ENCODE measurements at regions not wholly inside any gene's neighbourhood (a gene's known extent, or its start where the extent isn't known, plus 50 kb on each side); places are given as distances from the start of the nearest gene placed in this dataset.

GRCh38 chr3:194246709-194247349, 104.3 kb downstream of the CPN2 start:
- Histone ChIP-seq H3K4me1 (no peaks in the 10 kb centered on the region), H3K4me3 (no peak overlapping the region), H3K36me3 (no peaks in the 10 kb centered on the region), H3K9me3 (no peaks in the 10 kb centered on the region), H3K27ac (no peak overlapping the region), H3K27me3 (no peaks in the 10 kb centered on the region)
- intact Hi-C loops (cut with DNase I), result no loop called here
- no peak for DNase-seq (ENCODE audit: low spot score in 2 of 2)
- TF ChIP-seq, protein P1, sequence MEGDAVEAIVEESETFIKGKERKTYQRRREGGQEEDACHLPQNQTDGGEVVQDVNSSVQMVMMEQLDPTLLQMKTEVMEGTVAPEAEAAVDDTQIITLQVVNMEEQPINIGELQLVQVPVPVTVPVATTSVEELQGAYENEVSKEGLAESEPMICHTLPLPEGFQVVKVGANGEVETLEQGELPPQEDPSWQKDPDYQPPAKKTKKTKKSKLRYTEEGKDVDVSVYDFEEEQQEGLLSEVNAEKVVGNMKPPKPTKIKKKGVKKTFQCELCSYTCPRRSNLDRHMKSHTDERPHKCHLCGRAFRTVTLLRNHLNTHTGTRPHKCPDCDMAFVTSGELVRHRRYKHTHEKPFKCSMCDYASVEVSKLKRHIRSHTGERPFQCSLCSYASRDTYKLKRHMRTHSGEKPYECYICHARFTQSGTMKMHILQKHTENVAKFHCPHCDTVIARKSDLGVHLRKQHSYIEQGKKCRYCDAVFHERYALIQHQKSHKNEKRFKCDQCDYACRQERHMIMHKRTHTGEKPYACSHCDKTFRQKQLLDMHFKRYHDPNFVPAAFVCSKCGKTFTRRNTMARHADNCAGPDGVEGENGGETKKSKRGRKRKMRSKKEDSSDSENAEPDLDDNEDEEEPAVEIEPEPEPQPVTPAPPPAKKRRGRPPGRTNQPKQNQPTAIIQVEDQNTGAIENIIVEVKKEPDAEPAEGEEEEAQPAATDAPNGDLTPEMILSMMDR (IDR thresholded peaks at IDR 0.05), result no peak

DNA sequence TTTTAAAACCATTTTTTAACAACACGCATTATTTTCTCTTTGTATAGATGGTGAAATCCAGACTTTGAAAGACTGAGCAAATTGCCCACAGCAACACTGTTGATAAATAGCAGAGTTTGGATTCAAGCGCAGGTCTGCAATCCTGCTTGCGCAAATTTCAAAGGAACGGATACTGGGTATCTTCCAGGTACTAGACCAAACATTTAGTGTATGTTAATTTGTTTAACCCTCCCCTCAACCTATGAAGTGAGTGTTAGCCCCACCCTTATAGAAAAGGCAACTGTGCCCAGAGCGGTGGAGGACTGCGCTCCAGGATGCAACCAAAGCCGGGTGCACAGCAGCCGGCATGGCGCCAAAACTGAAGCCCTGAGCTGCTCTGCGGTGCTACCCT, 103.8 kb downstream of the CPN2 start:
- no peak for DNase-seq (ENCODE audit: low spot score in 2 of 2)
- TF ChIP-seq, protein P1 (IDR thresholded peaks at IDR 0.05), result no peak
- intact Hi-C loops (cut with DNase I), result no loop called here

DNA sequence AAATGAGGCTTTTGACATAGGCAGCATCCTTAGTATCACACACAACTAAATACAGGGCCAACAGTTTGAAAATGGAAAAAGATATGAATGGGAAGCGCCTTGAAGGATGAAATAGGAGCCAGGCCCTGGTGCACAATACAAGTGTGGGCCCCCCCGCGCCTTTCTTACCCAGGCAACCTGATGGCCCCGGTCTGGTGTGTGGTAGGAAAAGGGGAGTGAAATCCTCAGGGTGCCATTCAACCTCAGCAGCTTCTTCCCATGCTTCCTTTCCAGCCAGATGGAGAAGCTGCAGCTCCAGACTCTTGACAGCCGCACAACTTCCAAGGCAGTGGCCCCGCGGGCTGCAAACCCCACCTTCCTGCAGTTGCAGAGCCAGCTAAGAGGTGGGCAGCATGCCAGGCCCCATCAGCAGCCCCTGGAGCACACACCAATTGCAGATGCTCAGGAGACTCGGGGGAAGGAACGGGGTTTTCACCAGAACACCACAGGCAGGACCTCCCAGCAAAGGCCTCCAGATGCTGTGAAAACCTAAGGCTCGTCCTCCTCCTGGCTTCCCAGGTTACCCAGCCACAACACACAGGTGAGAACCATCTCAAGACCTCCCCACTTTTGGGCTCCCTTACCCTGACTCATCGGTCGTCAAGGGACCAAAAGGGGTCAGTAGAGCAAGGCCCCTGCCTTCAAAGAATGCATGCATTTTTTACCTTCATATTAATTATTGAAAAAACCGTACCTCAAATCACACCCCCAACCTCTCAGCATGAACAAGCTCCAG, 101.6 kb downstream of the CPN2 start:
- Histone ChIP-seq H3K27ac (no peak overlapping the region), H3K4me1 (no peaks in the 10 kb centered on the region), H3K9me3 (no peaks in the 10 kb centered on the region), H3K36me3 (no peaks in the 10 kb centered on the region), H3K27me3 (no peaks in the 10 kb centered on the region), H3K4me3 (no peak overlapping the region)
- DNase-seq (ENCODE audit: low spot score in 2 of 2), result no peak
- TF ChIP-seq, protein P1 (IDR thresholded peaks at IDR 0.05), result no peak
- intact Hi-C loops (cut with DNase I), result no loop called here

More for the DNA sequence above, 103.8 kb downstream of the CPN2 start:
- H3K9me3 ChIP-seq, result no peaks in the 10 kb centered on the region
- no peaks in the 10 kb centered on the region for H3K36me3 ChIP-seq
- H3K4me3 ChIP-seq, result no peak overlapping the region
- H3K27ac ChIP-seq, result no peak overlapping the region
- H3K27me3 ChIP-seq, result no peaks in the 10 kb centered on the region
- no peaks in the 10 kb centered on the region for H3K4me1 ChIP-seq

DNA sequence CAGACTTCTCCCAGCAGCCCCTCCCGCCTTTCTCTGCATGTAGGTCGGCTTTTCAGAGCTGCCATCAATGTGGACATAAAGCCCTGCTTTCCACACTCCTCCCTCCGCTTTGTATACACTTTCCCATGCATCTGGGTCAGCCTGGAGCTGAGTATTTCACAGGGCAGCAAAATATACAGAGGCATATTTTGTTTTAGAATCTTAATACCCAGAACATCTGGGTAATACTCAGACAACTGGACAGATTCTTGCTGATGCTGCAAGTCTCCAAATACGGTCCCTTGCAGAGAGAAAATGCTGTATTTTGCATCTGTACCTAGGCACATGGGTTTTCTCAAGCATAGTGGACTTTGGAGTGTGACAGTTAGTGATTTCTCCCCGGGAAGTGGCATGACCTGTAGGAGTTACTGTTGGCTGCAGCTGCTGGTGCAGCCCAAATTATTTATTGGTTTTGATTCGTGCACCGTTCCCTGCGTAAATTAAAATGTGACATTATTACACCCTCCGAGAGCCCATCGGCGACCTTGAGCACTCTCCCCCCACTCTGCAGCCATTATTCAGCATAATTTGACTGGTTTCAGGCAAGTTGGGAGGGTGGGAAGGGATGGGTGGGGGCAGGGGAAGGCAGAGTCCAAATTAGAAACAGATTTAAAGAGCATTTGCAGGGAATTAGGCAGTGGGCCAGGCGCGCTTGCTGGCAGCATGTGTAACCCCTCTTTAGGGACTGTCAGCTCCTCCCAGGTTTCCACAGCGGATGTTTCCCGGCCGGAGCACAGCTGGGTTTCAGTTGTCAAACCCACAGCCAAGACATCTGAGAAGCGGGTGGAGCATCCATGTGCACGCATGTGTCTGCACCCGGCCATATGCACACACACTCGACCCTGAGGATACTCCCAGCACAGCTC, 100.8 kb downstream of the CPN2 start:
- TF ChIP-seq, protein P1 (IDR thresholded peaks at IDR 0.05), result no peak
- Histone ChIP-seq H3K4me1 (no peaks in the 10 kb centered on the region), H3K27ac (no peak overlapping the region), H3K4me3 (no peak overlapping the region), H3K27me3 (no peaks in the 10 kb centered on the region), H3K9me3 (no peaks in the 10 kb centered on the region), H3K36me3 (no peaks in the 10 kb centered on the region)
- DNase-seq (ENCODE audit: low spot score in 2 of 2), result no peak
- intact Hi-C loops (cut with DNase I), result no loop called here

DNA sequence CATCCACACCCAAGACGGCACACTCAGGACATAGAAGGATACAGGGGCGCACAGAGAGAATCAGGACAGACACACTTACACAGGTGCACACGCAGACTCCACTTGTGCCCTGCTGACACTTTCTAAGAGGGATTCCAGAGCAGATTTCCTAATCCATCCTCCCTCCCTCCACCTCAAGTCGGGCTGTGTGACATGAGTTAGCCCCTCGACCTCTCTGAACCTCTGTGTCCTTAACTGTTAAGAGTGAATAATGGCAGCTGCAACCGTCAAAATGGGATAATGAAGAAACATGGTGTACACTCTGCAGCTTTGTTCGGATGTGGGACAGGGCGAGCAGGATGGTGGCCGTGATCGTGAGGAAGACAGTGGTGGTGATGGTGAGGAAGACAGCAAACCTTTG, 100.1 kb downstream of the CPN2 start:
- intact Hi-C loops (cut with DNase I), result no loop called here
- no peak overlapping the region for H3K27ac ChIP-seq
- no peak overlapping the region for H3K4me3 ChIP-seq
- no peaks in the 10 kb centered on the region for H3K9me3 ChIP-seq
- TF ChIP-seq, protein P1 (IDR thresholded peaks at IDR 0.05), result no peak
- DNase-seq (ENCODE audit: low spot score in 2 of 2), result no peak
- H3K36me3 ChIP-seq, result no peaks in the 10 kb centered on the region
- H3K4me1 ChIP-seq, result no peaks in the 10 kb centered on the region
- H3K27me3 ChIP-seq, result no peaks in the 10 kb centered on the region
